K562 (cell line): ENCODE measurements at regions not wholly inside any gene's neighbourhood (a gene's known extent, or its start where the extent isn't known, plus 50 kb on each side); places are given as distances from the start of the nearest gene placed in this dataset.
A peak's percentile ranks its signal among the peaks of the same experiment; 100 is the strongest.

Source experiments
- BCOR ChIP-seq: fragments of 450-650 bp; IDR thresholded peaks from 2 replicates; pipeline ENCODE4 v1.6.1; 2016
- CBFB ChIP-seq: sonication (generic); formaldehyde crosslinking; IDR thresholded peaks from 2 replicates; pipeline ENCODE4 v1.4.0; 2020; ENCODE audit warnings: mild to moderate bottlenecking, missing genetic modification reagents
- FIP1L1 ChIP-seq: fragments of 200-400 bp; formaldehyde crosslinking; IDR thresholded peaks from 2 replicates; pipeline ENCODE4 v1.6.1; 2018; ENCODE audit warnings: mild to moderate bottlenecking, low read depth, low read length; ENCODE audit not compliant: poor library complexity, severe bottlenecking
- GTF2A2 ChIP-seq: IDR thresholded peaks from 2 replicates; pipeline ENCODE4 v1.6.1; 2016; ENCODE audit warnings: mild to moderate bottlenecking, missing genetic modification characterization, missing compliant biosample characterization
- GTF2B ChIP-seq: IDR thresholded peaks from 2 replicates; pipeline ENCODE4 v1.6.1; 2011; ENCODE audit not compliant: insufficient read length; ENCODE audit errors: extremely low read depth
- ID3 ChIP-seq, 2 experiments: fragments of 250-450 bp in 1 of 2; fragments of 450-650 bp in 1 of 2; sonication (Bioruptor Pico) in 1 of 2; IDR thresholded peaks; 2 replicates each; pipeline versions ENCODE4 v1.6.1 to v1.8.0; 2016 to 2021; ENCODE audit warnings: mild to moderate bottlenecking in 2 of 2, moderate library complexity in 2 of 2, missing compliant biosample characterization in 1 of 2, missing genetic modification characterization in 1 of 2
- MBD2 ChIP-seq: sonication (generic); IDR thresholded peaks from 2 replicates; pipeline ENCODE4 v1.6.1; 2016; ENCODE audit warnings: low read depth, borderline replicate concordance
- NCOA6 ChIP-seq: fragments of 450-650 bp; IDR thresholded peaks from 2 replicates; pipeline ENCODE4 v1.6.1; 2017; ENCODE audit warnings: mild to moderate bottlenecking
- PTTG1 ChIP-seq: fragments of 450-650 bp; IDR thresholded peaks from 2 replicates; pipeline ENCODE4 v1.6.1; 2016; ENCODE audit warnings: low read depth, mild to moderate bottlenecking, missing genetic modification characterization, missing compliant biosample characterization
- RBM22 ChIP-seq: fragments of 200-400 bp; formaldehyde crosslinking; IDR thresholded peaks from 2 replicates; pipeline ENCODE4 v1.6.1; 2018; ENCODE audit warnings: low read length, low read depth; ENCODE audit not compliant: poor library complexity, severe bottlenecking
- RUNX1 ChIP-seq: sonication (generic); IDR thresholded peaks from 2 replicates; pipeline ENCODE4 v1.6.1; 2016; ENCODE audit warnings: antibody characterized with exemption, low read depth
- SMARCC2 ChIP-seq: fragments of 450-650 bp; IDR thresholded peaks from 2 replicates; pipeline ENCODE4 v1.6.1; 2017; ENCODE audit warnings: antibody characterized with exemption, moderate library complexity, mild to moderate bottlenecking, low read depth
- SNAPC5 ChIP-seq: fragments of 250-450 bp; sonication (Bioruptor Pico); IDR thresholded peaks from 2 replicates; pipeline ENCODE4 v1.8.0; 2021; ENCODE audit warnings: moderate library complexity, mild to moderate bottlenecking, inconsistent platforms
- SNRNP70 ChIP-seq: fragments of 200-400 bp; formaldehyde crosslinking; optimal IDR thresholded peaks from 2 replicates; pipeline ENCODE3; 2017; ENCODE audit warnings: low read depth, low read length
- STAT5B ChIP-seq: fragments of 250-450 bp; sonication (Bioruptor Pico); IDR thresholded peaks from 2 replicates; pipeline ENCODE4 v1.8.0; 2021; ENCODE audit warnings: mild to moderate bottlenecking, inconsistent platforms
- TAF7 ChIP-seq: fragments of 450-650 bp; IDR thresholded peaks from 2 replicates; pipeline ENCODE4 v1.6.1; 2016; ENCODE audit warnings: missing genetic modification characterization, missing compliant biosample characterization
- TAF9B ChIP-seq: fragments of 450-650 bp; IDR thresholded peaks from 2 replicates; pipeline ENCODE4 v1.6.1; 2018; ENCODE audit warnings: mild to moderate bottlenecking; ENCODE audit not compliant: partially characterized antibody
- TBL1XR1 ChIP-seq, 2 experiments: IDR thresholded peaks; 2 replicates each; pipeline ENCODE4 v1.6.1; 2012; ENCODE audit warnings: improper control_type of control experiment in 2 of 2, low read length in 2 of 2, mild to moderate bottlenecking in 1 of 2
- ZC3H11A ChIP-seq: IDR thresholded peaks from 2 replicates; pipeline ENCODE4 v1.6.1; 2012; ENCODE audit warnings: low read depth, low read length, improper control_type of control experiment
- ZKSCAN1 ChIP-seq: fragments of 150-350 bp; IDR thresholded peaks from 2 replicates; pipeline ENCODE4 v1.6.1; 2016; ENCODE audit warnings: low read depth, low read length
- ZKSCAN3 ChIP-seq: fragments of 250-450 bp; sonication (Bioruptor Pico); IDR thresholded peaks from 2 replicates; pipeline ENCODE4 v1.4.0; 2020
- ZKSCAN8 ChIP-seq: fragments of 200-800 bp; sonication (Bioruptor generic); IDR thresholded peaks from 2 replicates; pipeline ENCODE4 v1.6.1; 2016; ENCODE audit warnings: missing genetic modification characterization, missing compliant biosample characterization
- ZNF444 ChIP-seq: fragments of 250-450 bp; sonication (Bioruptor Pico); IDR thresholded peaks from 2 replicates; pipeline ENCODE4 v1.4.0; 2020; ENCODE audit warnings: mild to moderate bottlenecking, moderate library complexity
- TF ChIP-seq, protein P1 (sequence below): sonication (generic); formaldehyde crosslinking; IDR thresholded peaks from 2 replicates; pipeline ENCODE4 v1.9.0; 2022; ENCODE audit warnings: mild to moderate bottlenecking, missing genetic modification reagents
- TF ChIP-seq, protein P2 (sequence below): sonication (generic); formaldehyde crosslinking; IDR thresholded peaks from 2 replicates; pipeline ENCODE4 v1.8.1; 2023; ENCODE audit warnings: mild to moderate bottlenecking, missing genetic modification reagents, moderate library complexity
- TF ChIP-seq, protein P3 (sequence below): fragments of 450-650 bp; IDR thresholded peaks from 2 replicates; pipeline ENCODE4 v1.6.1; 2016; ENCODE audit warnings: low read depth, mild to moderate bottlenecking, moderate library complexity

GRCh38 chr2:55099878-55100820 is 49.9 kb upstream of the RTN4 start (continued):
- TF ChIP-seq SMARCC2: no peak
- no peak for TF ChIP-seq MBD2
- TF ChIP-seq, protein P1, sequence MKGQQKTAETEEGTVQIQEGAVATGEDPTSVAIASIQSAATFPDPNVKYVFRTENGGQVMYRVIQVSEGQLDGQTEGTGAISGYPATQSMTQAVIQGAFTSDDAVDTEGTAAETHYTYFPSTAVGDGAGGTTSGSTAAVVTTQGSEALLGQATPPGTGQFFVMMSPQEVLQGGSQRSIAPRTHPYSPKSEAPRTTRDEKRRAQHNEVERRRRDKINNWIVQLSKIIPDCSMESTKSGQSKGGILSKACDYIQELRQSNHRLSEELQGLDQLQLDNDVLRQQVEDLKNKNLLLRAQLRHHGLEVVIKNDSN (CRISPR knock-in tag): no peak
- TF ChIP-seq, protein P2, sequence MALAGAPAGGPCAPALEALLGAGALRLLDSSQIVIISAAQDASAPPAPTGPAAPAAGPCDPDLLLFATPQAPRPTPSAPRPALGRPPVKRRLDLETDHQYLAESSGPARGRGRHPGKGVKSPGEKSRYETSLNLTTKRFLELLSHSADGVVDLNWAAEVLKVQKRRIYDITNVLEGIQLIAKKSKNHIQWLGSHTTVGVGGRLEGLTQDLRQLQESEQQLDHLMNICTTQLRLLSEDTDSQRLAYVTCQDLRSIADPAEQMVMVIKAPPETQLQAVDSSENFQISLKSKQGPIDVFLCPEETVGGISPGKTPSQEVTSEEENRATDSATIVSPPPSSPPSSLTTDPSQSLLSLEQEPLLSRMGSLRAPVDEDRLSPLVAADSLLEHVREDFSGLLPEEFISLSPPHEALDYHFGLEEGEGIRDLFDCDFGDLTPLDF (CRISPR knock-in tag): no peak
- no peak for TF ChIP-seq GTF2B
- peak; percentile 14; the same call in 1 of the 2 replicates for TF ChIP-seq GTF2A2 (tag)
- TF ChIP-seq BCOR: no peak
- TF ChIP-seq FIP1L1: no peak
- no peak for TF ChIP-seq SNRNP70
- no peak for TF ChIP-seq TBL1XR1 (IDR thresholded peaks at IDR 0.05; ENCODE audit: low read length in 2 of 2)
- no peak for TF ChIP-seq ID3 (CRISPR knock-in tag; IDR thresholded peaks at IDR 0.05)
- 0 out of 2 replicates have a peak, but pooled peaks have one; percentile 53 for TF ChIP-seq ID3 (tag; IDR thresholded peaks at IDR 0.05)
- no peak for TF ChIP-seq ZKSCAN3 (CRISPR knock-in tag)
- TF ChIP-seq TAF7 (tag): no peak
- TF ChIP-seq RUNX1: no peak
- TF ChIP-seq PTTG1 (tag): peak; percentile 69; the same call in 1 of the 2 replicates
- no peak for TF ChIP-seq TAF9B
- no peak for TF ChIP-seq RBM22
- no peak for TF ChIP-seq ZC3H11A
- TF ChIP-seq ZKSCAN1: no peak; the same call in 1 of the 2 replicates
- TF ChIP-seq STAT5B: no peak
- TF ChIP-seq NCOA6: no peak
- no peak for TF ChIP-seq CBFB (CRISPR knock-in tag)
- no peak for TF ChIP-seq ZKSCAN8 (CRISPR knock-in tag)
- TF ChIP-seq, protein P3, sequence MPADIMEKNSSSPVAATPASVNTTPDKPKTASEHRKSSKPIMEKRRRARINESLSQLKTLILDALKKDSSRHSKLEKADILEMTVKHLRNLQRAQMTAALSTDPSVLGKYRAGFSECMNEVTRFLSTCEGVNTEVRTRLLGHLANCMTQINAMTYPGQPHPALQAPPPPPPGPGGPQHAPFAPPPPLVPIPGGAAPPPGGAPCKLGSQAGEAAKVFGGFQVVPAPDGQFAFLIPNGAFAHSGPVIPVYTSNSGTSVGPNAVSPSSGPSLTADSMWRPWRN: no peak
- TF ChIP-seq ZNF444: no peak
- TF ChIP-seq SNAPC5: no peak
